HG03103 (cell line): ENCODE measurements at regions not wholly inside any gene's neighbourhood (a gene's known extent, or its start where the extent isn't known, plus 50 kb on each side); places are given as distances from the start of the nearest gene placed in this dataset.

Experiments used
- ATAC-seq: cut with Tn5 transposase; IDR thresholded peaks from one replicate; pipeline ENCODE4 v1.9.1; 2021; ENCODE audit warnings: low read depth; ENCODE audit not compliant: unreplicated experiment

GRCh38 chr3:117723825-117724224, 1014.2 kb downstream of the TUSC7 start:
- ATAC-seq: no peak

- ATAC-seq: no peak
Observed at GRCh38 chr3:117725314-117725713, 1015.7 kb downstream of the TUSC7 start.

GRCh38 chr3:117726776-117727175, 1017.2 kb downstream of the TUSC7 start:
- ATAC-seq: no peak

- no peak for ATAC-seq
Observed at GRCh38 chr3:117728226-117728625, 1018.6 kb downstream of the TUSC7 start.

- ATAC-seq: no peak
Observed at GRCh38 chr3:117734496-117734895, 1024.9 kb downstream of the TUSC7 start.

GRCh38 chr3:117735481-117736101, 1026.0 kb downstream of the TUSC7 start:
- ATAC-seq: no peak

GRCh38 chr3:117736846-117737245, 1027.3 kb downstream of the TUSC7 start:
- ATAC-seq: no peak

- ATAC-seq: no peak
Observed at GRCh38 chr3:117743993-117744392, 1034.4 kb downstream of the TUSC7 start.

- no peak for ATAC-seq
Observed at GRCh38 chr3:117744935-117745334, 1035.4 kb downstream of the TUSC7 start.

- no peak for ATAC-seq
Observed at GRCh38 chr3:117745516-117745915, 1035.9 kb downstream of the TUSC7 start.

GRCh38 chr3:117746066-117746465, 1036.5 kb downstream of the TUSC7 start:
- ATAC-seq: no peak

GRCh38 chr3:117748131-117748530, 1038.6 kb downstream of the TUSC7 start:
- ATAC-seq: no peak

- ATAC-seq: no peak
Observed at GRCh38 chr3:117750674-117751269, 1041.2 kb downstream of the TUSC7 start.

GRCh38 chr3:117751651-117752050, 1042.1 kb downstream of the TUSC7 start:
- no peak for ATAC-seq

GRCh38 chr3:117752984-117753717, 1043.6 kb downstream of the TUSC7 start:
- ATAC-seq: no peak

- ATAC-seq: no peak
Observed at GRCh38 chr3:117754058-117754457, 1044.5 kb downstream of the TUSC7 start.

- ATAC-seq: no peak
Observed at GRCh38 chr3:117754841-117755240, 1045.3 kb downstream of the TUSC7 start.

GRCh38 chr3:117756563-117756962, 1047.0 kb downstream of the TUSC7 start:
- ATAC-seq: no peak

- no peak for ATAC-seq
Observed at GRCh38 chr3:117761703-117762620, 1052.4 kb downstream of the TUSC7 start.

GRCh38 chr3:117762621-117763037, 1053.0 kb downstream of the TUSC7 start:
- no peak for ATAC-seq

GRCh38 chr3:117763561-117763960, 1054.0 kb downstream of the TUSC7 start:
- ATAC-seq: no peak
